PC-9 (cell line): ENCODE measurements at regions not wholly inside any gene's neighbourhood (a gene's known extent, or its start where the extent isn't known, plus 50 kb on each side); places are given as distances from the start of the nearest gene placed in this dataset.

Source experiments
- CTCF ChIP-seq: fragments of 200-600 bp; sonication (generic); conservative IDR thresholded peaks from 2 replicates; pipeline ENCODE4 v1.6.1; 2017; ENCODE audit warnings: mixed run types, antibody characterized with exemption, mild to moderate bottlenecking, moderate library complexity
- EZH2 ChIP-seq: fragments of 200-600 bp; sonication (generic); IDR thresholded peaks from 2 replicates; pipeline ENCODE4 v1.8.0; 2017; ENCODE audit warnings: antibody characterized with exemption, low read depth

- TF ChIP-seq CTCF (no peak), EZH2 (no peak)
Observed at GRCh38 chr2:114185501-114185900, 256.9 kb upstream of the DPP10 start.
